GM12872 (cell line): ENCODE measurements at regions not wholly inside any gene's neighbourhood (a gene's known extent, or its start where the extent isn't known, plus 50 kb on each side); places are given as distances from the start of the nearest gene placed in this dataset.

Source experiments
- TF ChIP-seq, protein P1 (sequence below): IDR thresholded peaks from 3 replicates; pipeline ENCODE4 v1.5.1; 2011; ENCODE audit warnings: low read depth, mild to moderate bottlenecking, low read length, moderate library complexity; ENCODE audit not compliant: insufficient read depth

DNA sequence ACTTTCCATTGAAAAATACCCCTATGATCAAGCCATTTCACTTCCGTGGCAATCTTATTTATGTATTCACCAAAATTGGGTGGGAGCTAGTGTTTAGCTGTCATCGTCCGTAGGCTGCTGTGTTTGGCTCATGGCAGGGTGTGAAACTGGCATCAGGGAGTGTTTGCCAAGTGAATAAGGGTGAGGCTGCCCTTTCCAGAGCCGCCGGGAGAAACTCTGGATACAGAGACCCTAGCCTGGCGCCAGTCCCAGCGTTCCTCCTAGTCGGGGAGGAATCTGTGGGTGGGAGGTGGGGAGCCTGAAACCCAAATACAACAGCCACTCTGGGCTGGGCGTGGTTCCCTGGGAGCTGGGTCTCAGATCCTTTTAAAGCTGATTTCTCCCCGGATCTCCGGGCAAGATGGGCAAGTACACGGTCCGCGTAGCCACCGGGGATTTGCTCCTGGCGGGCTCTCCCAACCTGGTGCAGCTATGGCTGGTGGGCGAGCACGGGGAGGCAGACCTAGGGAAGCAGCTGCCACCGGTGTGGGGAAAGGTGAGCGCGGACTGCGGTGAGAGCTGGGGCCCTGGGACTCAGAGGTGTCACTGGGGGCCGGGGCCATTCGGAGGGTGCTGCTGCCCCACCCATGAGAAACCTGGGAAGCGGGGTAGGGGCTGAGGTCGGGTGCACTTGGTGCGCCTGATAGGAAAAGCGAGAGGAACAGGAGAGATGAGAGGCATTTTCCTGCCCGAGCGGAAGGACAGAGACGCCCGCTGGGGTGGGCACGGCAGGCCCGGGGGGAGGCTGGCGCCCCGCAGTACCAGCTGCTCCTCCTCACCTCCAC is 62.1 kb upstream of the TEKT1 start:
- TF ChIP-seq, protein P1, sequence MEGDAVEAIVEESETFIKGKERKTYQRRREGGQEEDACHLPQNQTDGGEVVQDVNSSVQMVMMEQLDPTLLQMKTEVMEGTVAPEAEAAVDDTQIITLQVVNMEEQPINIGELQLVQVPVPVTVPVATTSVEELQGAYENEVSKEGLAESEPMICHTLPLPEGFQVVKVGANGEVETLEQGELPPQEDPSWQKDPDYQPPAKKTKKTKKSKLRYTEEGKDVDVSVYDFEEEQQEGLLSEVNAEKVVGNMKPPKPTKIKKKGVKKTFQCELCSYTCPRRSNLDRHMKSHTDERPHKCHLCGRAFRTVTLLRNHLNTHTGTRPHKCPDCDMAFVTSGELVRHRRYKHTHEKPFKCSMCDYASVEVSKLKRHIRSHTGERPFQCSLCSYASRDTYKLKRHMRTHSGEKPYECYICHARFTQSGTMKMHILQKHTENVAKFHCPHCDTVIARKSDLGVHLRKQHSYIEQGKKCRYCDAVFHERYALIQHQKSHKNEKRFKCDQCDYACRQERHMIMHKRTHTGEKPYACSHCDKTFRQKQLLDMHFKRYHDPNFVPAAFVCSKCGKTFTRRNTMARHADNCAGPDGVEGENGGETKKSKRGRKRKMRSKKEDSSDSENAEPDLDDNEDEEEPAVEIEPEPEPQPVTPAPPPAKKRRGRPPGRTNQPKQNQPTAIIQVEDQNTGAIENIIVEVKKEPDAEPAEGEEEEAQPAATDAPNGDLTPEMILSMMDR: no peak

DNA sequence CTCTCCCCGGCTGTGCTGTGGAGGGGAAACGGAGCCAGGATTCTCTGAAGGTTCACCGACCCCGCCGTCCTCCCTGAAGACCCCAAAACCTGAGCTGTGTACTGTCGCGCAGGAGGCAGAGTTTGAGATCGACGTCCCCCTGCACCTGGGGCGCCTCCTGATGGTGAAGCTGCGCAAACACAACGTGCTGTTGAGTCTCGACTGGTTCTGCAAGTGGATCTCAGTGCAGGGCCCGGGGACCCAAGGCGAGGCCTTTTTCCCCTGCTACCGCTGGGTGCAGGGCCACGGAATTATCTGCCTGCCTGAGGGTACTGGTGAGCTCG is 62.6 kb upstream of the TEKT1 start:
- TF ChIP-seq, protein P1: peak; percentile 52

DNA sequence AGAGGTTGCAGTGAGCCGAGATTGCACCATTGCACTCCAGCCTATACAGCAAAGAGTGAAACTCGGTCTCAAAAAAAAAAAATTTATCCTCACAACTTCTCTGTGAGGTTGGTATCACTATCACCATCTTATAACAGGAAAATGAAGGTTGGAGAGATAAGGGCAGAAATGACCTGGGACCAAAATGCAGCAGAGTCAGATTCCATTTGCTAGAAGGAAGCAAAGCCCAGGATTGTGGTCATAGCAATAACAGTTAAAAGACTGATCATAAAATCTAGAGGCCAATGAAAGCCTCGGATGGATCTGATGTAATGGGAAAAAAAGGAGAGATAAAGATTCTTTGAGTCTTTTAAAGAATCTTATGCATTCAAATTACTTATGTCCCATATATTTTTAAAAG is 69.6 kb upstream of the TEKT1 start:
- TF ChIP-seq, protein P1: no peak

DNA sequence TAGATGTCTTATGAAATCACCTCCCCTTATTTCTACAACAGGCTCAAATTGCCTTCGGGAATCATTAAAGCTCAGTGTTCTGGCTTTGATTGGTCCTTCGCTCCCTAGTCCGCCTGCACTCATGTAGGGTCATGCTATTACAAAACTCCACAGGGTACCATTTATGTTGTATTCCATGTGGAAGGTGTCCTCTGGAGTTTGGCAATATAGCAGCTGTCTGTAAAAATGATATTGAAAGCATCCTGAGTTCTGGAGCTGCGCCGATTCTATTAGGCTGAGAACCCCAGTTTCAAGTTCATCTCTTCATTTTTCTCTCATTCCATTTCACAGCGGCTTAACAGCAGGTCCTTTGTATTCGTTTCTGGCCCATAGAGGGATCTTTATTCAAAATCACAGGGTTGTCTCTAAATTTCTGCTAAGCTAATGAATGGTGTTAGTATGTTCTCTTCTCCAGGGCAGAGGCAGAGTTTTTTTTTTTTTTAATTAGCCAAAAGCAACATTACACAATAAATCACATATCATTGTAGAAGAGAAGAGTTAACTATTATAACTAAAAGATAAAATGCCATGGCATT is 71.9 kb upstream of the TEKT1 start:
- TF ChIP-seq, protein P1: no peak

DNA sequence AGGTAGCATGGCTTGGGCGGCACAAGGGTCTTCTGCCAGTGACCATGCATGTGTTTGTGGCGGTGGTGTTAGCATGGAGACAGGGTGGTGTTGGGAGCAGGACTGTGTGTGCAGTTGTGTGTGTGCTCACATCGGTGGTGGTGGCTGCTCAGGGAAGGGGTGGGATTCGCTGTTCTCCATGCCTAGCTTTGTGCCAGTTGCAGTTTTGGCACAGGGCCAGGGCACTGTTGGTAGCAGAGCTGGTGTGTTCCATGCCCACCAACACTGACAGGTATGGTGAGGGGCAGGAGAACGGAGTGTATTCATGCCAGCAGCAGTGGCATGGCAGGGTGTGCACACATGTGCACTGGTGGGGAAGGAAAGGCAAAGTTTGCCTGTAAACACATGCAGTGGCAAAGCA is 77.3 kb upstream of the TEKT1 start:
- TF ChIP-seq, protein P1: no peak

DNA sequence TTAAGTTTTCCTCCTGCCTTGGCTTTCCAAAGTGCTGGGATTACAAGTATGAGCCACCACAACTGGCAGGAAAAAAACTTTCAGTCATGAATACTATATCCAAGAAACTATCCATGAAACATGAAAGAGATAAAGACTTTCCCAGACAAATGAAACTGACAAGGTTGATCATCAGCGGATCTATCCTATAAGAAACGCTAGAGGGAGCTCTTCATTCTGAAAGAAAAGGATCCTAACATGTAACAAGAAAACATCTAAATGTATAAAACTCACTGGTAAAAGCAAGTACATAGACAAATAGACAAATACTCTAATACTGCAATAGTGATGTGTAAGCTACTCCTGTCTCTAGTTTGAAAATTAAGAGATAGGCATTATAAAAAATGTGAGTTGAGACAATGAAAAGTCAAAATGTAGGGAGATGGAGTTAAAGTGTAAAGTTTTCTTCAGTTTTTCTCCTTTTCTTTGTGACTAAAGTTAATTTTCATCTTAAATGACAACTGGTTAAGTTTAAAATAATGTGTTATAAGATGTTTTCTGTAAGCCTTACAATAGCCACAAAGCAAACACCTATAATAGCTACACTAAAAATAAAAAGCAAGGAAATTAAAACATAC is 79.6 kb upstream of the TEKT1 start:
- TF ChIP-seq, protein P1: peak; percentile 68

DNA sequence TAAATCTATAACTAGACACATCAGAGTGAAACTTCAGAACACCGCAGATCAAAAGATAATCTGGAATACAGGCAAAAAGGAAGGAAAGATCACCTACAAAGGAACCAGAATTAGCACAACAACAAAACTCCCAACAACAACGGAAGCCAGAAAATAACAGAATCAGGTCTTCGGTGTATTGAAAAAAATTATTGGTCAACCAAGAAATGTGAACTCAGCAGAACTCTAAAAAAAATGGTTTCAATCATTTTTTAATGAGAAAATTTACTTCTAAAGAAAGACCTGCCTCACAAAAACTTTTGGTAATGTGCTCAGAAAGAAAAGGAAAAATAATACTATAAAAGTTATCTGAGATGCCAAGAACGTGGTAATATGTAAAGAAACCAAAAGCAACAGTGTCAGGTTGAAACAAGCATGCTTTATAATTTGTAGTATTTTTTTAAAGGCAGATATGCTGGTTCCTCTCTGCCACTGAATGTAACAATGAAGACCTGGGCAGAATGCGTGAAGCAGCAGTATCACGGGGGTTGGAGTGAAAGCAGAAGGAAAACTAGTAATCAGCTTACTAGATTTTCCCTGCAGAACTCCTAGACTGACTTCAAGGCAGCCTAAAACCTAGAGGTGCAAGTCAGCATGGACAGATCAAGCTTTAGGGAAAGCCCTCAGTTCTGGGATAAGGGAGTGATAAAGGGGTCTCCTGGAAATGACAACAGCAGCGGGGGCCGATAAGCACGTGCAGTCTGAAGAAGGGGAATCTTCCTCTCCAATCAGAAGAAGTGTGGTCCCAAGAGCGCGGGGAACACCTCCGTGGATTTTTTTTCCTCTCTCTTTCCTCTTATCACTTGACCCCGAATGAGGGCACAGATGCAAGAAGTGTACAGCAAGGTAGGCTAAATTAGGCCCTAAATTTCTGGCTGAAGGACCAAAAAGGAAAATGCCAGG is 80.9 kb upstream of the TEKT1 start:
- TF ChIP-seq, protein P1: no peak
